K562 (cell line): ENCODE measurements at regions not wholly inside any gene's neighbourhood (a gene's known extent, or its start where the extent isn't known, plus 50 kb on each side); places are given as distances from the start of the nearest gene placed in this dataset.

ENCODE experiments used
- ATAC-seq: fragments of 200-7000 bp; cut with Tn5 transposase; 3 replicates; pipeline ENCODE4 v1.9.1; 2020; ENCODE audit warnings: moderate library complexity
- BruUV-seq: library from RNA; stranded (reverse); fragments of 400-500 nt; replicated peaks from 2 replicates; lab custom pipeline; 2021; lab: Mats Ljungman, UMichigan
- CTCF ChIA-PET: fragments of 300-600 bp; formaldehyde crosslinking; extraction: SDS; loops from one replicate; lab custom pipeline; 2021; ENCODE audit warnings: low intra/inter-chr PET ratio; lab: Yijun Ruan, JAX
- POLR2A ChIA-PET: fragments of 300-600, 350-650 bp; sonication (Branson Sonifier 250); formaldehyde crosslinking; extraction: SDS; loops from one replicate; lab custom pipeline; 2021; ENCODE audit warnings: antibody characterized with exemption, inconsistent platforms; lab: Yijun Ruan, JAX
- DNase-seq, 4 experiments: peaks; one replicate each; pipeline versions ENCODE4 v3.0.0 to v3.0.0-alpha.2; 2011 to 2018; ENCODE audit warnings: low spot score in 3 of 4, mixed read lengths in 3 of 4; ENCODE audit errors: extremely low read depth in 1 of 4
- FAIRE-seq: peaks from 2 replicates; lab custom pipeline; 2011; peaks lifted over from hg19 to GRCh38; lab: Jason Lieb, UNC
- H2AFZ ChIP-seq: 2 replicates; pipeline ENCODE4 v1.6.0; 2011; ENCODE audit warnings: low read depth, low read length, control low read depth, inconsistent platforms
- H3K27ac ChIP-seq: fragments of 200-600 bp; 3 replicates; pipeline ENCODE4 v1.8.0; 2011; ENCODE audit warnings: low read depth, mild to moderate bottlenecking, control low read depth, inconsistent platforms, low read length, moderate library complexity, mixed read lengths; ENCODE audit errors: extremely low read depth
- H3K27me3 ChIP-seq, 2 experiments: fragments of 300-600 bp in 1 of 2; 2 replicates in 1 of 2; 3 replicates in 1 of 2; pipeline versions ENCODE4 v1.6.0 to v1.8.0; 2011; ENCODE audit warnings: inconsistent platforms in 2 of 2, low read length in 2 of 2, mild to moderate bottlenecking in 1 of 2, mixed read lengths in 1 of 2, moderate library complexity in 1 of 2; ENCODE audit not compliant: control insufficient read depth in 2 of 2, insufficient read depth in 2 of 2
- H3K36me3 ChIP-seq: fragments of 300-600 bp; 3 replicates; pipeline ENCODE4 v1.8.0; 2011; ENCODE audit warnings: mild to moderate bottlenecking, low read length, inconsistent platforms; ENCODE audit not compliant: control insufficient read depth, insufficient read depth
- H3K4me1 ChIP-seq, 2 experiments: fragments of 200-600 bp in 1 of 2; replicated peaks in 1 of 2; 2 replicates in 1 of 2; 3 replicates in 1 of 2; pipeline versions ENCODE4 v1.5.1 to v1.8.0; 2011; ENCODE audit warnings: inconsistent platforms in 2 of 2, low read length in 2 of 2, mild to moderate bottlenecking in 1 of 2, mixed read lengths in 1 of 2, moderate library complexity in 1 of 2; ENCODE audit not compliant: control insufficient read depth in 2 of 2, insufficient read depth in 2 of 2
- H3K4me2 ChIP-seq: 2 replicates; pipeline ENCODE4 v1.6.1; 2011; ENCODE audit warnings: low read length, control low read depth, inconsistent platforms, mixed read lengths; ENCODE audit not compliant: insufficient read depth
- H3K4me3 ChIP-seq: fragments of 200-600 bp; sonication (generic), shearing (Covaris generic); 2 replicates; pipeline ENCODE4 v1.5.1; 2016; ENCODE audit warnings: control low read depth, inconsistent platforms
- H3K79me2 ChIP-seq: fragments of 200-600 bp; 3 replicates; pipeline ENCODE4 v1.8.0; 2011; ENCODE audit warnings: low read length, inconsistent platforms; ENCODE audit not compliant: control insufficient read depth, insufficient read depth
- H3K9ac ChIP-seq, 2 experiments: 2 replicates each; pipeline versions ENCODE4 v1.6.0 to v1.6.1; 2011; ENCODE audit warnings: low read depth in 2 of 2, low read length in 2 of 2, control low read depth in 1 of 2, inconsistent platforms in 1 of 2, mild to moderate bottlenecking in 1 of 2, mixed read lengths in 1 of 2; ENCODE audit not compliant: insufficient read depth in 1 of 2
- H3K9me1 ChIP-seq: one replicate; pipeline ENCODE4 v1.6.0; 2011; ENCODE audit warnings: inconsistent platforms, mild to moderate bottlenecking, low read length, moderate library complexity; ENCODE audit not compliant: control insufficient read depth, insufficient read depth
- H3K9me3 ChIP-seq: replicated peaks from 2 replicates; pipeline ENCODE4 v1.5.1; 2011; ENCODE audit warnings: low read depth, low read length, inconsistent platforms; ENCODE audit not compliant: control insufficient read depth, insufficient read depth
- H4K20me1 ChIP-seq: replicated peaks from 2 replicates; pipeline ENCODE4 v1.6.1; 2011; ENCODE audit warnings: low read length, inconsistent platforms, mixed read lengths; ENCODE audit not compliant: control insufficient read depth, insufficient read depth
- CEBPB ChIP-seq: fragments of 450-650 bp; IDR thresholded peaks from 2 replicates; pipeline ENCODE4 v1.6.1; 2016; ENCODE audit warnings: missing genetic modification characterization, missing compliant biosample characterization
- CEBPG ChIP-seq, 3 experiments: fragments of 200-800 bp in 1 of 3; sonication (Bioruptor generic) in 1 of 3; sonication (generic) in 1 of 3; formaldehyde crosslinking in 1 of 3; IDR thresholded peaks in 2 of 3; conservative IDR thresholded peaks in 1 of 3; 2 replicates each; pipeline versions ENCODE4 v1.6.1 to v1.8.0; 2016 to 2022; ENCODE audit warnings: missing compliant biosample characterization in 2 of 3, missing genetic modification characterization in 2 of 3, mild to moderate bottlenecking in 1 of 3, missing genetic modification reagents in 1 of 3
- GTF2A2 ChIP-seq: IDR thresholded peaks from 2 replicates; pipeline ENCODE4 v1.6.1; 2016; ENCODE audit warnings: mild to moderate bottlenecking, missing genetic modification characterization, missing compliant biosample characterization
- NBN ChIP-seq: fragments of 450-650 bp; IDR thresholded peaks from 2 replicates; pipeline ENCODE4 v1.6.1; 2016; ENCODE audit warnings: low read depth, mild to moderate bottlenecking
- POLR2A ChIP-seq: fragments of 450-650 bp; conservative IDR thresholded peaks from 2 replicates; pipeline ENCODE4 v1.6.1; 2016
- RBM25 ChIP-seq: fragments of 200-400 bp; formaldehyde crosslinking; IDR thresholded peaks from 2 replicates; pipeline ENCODE4 v1.6.1; 2018; ENCODE audit warnings: low read length, low read depth, moderate library complexity; ENCODE audit not compliant: severe bottlenecking
- ZNF239 ChIP-seq: fragments of 250-450 bp; sonication (Bioruptor Pico); IDR thresholded peaks from 2 replicates; pipeline ENCODE4 v1.4.0; 2020; ENCODE audit warnings: mild to moderate bottlenecking
- WGBS: fragments of 100-300 bp; shearing (Covaris generic); methylation state at CpG from one replicate; pipeline ENCODE4 v1.1.6; 2016; ENCODE audit warnings: low coverage, mixed read lengths; ENCODE audit not compliant: insufficient coverage; ENCODE audit errors: missing lambda C conversion rate; 5-methylcytosine and 5-hydroxymethylcytosine counted together
- in situ Hi-C: fragments of 300-500 bp; cut with MboI; formaldehyde crosslinking; loops from 4 replicates; pipeline ENCODE4 v1.15.0; 2018; ENCODE audit warnings: inconsistent platforms, mixed read lengths
- intact Hi-C: fragments of 100-400 bp; cut with micrococcal nuclease; formaldehyde crosslinking; loops from 2 replicates; pipeline ENCODE4 v1.14.2; 2022
- TF ChIP-seq, protein P1 (sequence below): fragments of 250-450 bp; sonication (Bioruptor Pico); IDR thresholded peaks from 2 replicates; pipeline ENCODE4 v1.8.0; 2022; ENCODE audit warnings: moderate library complexity, mild to moderate bottlenecking, inconsistent platforms

DNA sequence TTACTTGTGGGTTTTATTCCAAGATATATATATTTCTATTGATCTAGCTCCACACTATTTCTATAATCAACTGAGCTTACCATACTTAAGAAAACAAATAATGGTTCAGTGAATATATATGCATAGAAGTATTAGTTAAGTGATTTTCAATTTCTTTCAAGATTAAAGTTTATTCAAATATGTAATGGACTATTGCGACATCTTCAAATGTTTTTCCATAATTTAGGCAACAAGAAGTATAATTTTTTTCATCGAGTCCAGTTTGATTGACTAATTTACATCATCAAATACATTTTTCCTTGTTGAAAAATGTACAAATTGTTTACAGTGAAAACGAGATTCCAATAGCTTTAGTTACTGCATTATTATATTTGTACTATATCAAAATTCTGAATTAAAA is 528.6 kb downstream of the PTPRC start:
- intact Hi-C loops, result no loop called here
- no peak for ATAC-seq

DNA sequence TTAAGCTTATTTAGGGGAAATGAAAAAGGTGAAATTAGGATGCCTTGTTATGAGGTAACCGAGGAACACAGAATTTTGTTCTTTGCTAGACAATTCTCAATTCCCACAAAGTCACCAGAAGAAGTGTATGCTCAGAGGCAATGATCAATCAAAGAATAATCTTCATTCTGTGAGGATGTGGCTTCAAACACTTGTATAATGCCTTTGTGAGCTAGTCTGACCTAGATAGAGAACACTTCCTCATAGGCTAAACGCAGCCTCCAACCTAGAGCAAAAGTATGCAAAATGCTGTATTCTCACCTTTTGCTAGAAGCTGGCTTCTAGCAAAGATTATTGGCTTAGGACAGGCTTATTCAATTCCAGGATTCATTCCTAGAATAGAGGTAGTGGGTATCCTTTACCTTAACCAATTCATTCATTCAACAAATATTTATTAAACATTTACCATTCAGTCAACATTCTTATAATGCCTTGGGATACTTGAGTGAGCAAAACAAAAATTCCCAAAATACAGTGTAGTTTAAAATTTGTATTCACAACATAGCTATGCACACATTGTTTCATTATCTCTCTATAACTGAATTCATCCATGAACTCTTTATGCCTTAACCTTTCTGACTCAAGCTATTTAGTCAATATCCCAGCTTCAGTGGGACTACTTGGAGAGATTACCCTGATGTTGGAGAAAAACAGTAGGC is 530.2 kb downstream of the PTPRC start:
- CTCF ChIA-PET, result no interaction called here
- in situ Hi-C loops, result no loop called here
- H3K27ac ChIP-seq, result no peak overlapping the region
- no peaks in the 10 kb centered on the region for H3K79me2 ChIP-seq
- H3K9ac ChIP-seq, result no peak overlapping the region
- H3K4me2 ChIP-seq, result no peak overlapping the region
- TF ChIP-seq NBN (no peak), GTF2A2 (tag) (no peak)
- TF ChIP-seq, protein P1, sequence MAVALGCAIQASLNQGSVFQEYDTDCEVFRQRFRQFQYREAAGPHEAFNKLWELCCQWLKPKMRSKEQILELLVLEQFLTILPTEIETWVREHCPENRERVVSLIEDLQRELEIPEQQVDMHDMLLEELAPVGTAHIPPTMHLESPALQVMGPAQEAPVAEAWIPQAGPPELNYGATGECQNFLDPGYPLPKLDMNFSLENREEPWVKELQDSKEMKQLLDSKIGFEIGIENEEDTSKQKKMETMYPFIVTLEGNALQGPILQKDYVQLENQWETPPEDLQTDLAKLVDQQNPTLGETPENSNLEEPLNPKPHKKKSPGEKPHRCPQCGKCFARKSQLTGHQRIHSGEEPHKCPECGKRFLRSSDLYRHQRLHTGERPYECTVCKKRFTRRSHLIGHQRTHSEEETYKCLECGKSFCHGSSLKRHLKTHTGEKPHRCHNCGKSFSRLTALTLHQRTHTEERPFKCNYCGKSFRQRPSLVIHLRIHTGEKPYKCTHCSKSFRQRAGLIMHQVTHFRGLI, result no peak
- TF ChIP-seq, all 486 proteins: peak for 0
- H3K9me3 ChIP-seq, result 0 out of 2 replicates have a peak, but pooled peaks cover 1% of the 10 kb centered on the region
- no peaks in the 10 kb centered on the region for H4K20me1 ChIP-seq
- no TSS peak for BruUV-seq
- POLR2A ChIA-PET, result interaction anchor here (0.7 kb wide), 1 partner anchor 29 kb away, joined by 3 read pairs; no protein-coding TSS in a partner anchor
- H3K27me3 ChIP-seq, result no peaks in the 10 kb centered on the region
- DNase-seq (no peak), ATAC-seq (no peak), FAIRE-seq (no peak)
- intact Hi-C loops, result no loop called here
- WGBS, result 0% methylated on average over 2 of the region's 2 CpGs
- H2AFZ ChIP-seq, result no peak overlapping the region
- no peaks in the 10 kb centered on the region for H3K36me3 ChIP-seq
- H3K4me1 ChIP-seq, result no peaks in the 10 kb centered on the region
- H3K9me1 ChIP-seq, result no peaks in the 10 kb centered on the region
- no peak overlapping the region for H3K4me3 ChIP-seq

More for the DNA sequence above, 528.6 kb downstream of the PTPRC start:
- H3K9me3 ChIP-seq, result peaks cover 1% of the 10 kb centered on the region; the same call in 1 of the 2 replicates
- no peak overlapping the region for H3K27ac ChIP-seq
- H3K4me1 ChIP-seq, result no peaks in the 10 kb centered on the region
- BruUV-seq, result no TSS peak
- no peaks in the 10 kb centered on the region for H3K79me2 ChIP-seq
- in situ Hi-C loops, result no loop called here
- DNase-seq (no peak), FAIRE-seq (no peak)
- H3K27me3 ChIP-seq, result no peaks in the 10 kb centered on the region
- no peak overlapping the region for H3K9ac ChIP-seq
- POLR2A ChIA-PET, result no interaction called here
- no peak overlapping the region for H3K4me3 ChIP-seq
- WGBS, result 0% methylated on average over 3 of the region's 3 CpGs
- no peak overlapping the region for H2AFZ ChIP-seq
- H3K9me1 ChIP-seq, result no peaks in the 10 kb centered on the region
- no peaks in the 10 kb centered on the region for H4K20me1 ChIP-seq
- no peak for TF ChIP-seq CEBPG (CRISPR knock-in tag; IDR thresholded peaks at IDR 0.05)
- peak in 1 of 2 experiments; percentile 85; a peak in 2 of 4 replicates for TF ChIP-seq CEBPG (tag; conservative IDR thresholded peaks at IDR 0.05 in 1 of 2, IDR thresholded peaks at IDR 0.05 in 1 of 2)
- TF ChIP-seq RBM25, result no peak
- TF ChIP-seq POLR2A, result no peak
- no peak for TF ChIP-seq ZNF239
- TF ChIP-seq CEBPB, result peak; percentile 49
- TF ChIP-seq, all 486 proteins: peak for 2
- no peak overlapping the region for H3K4me2 ChIP-seq
- CTCF ChIA-PET, result no interaction called here
- H3K36me3 ChIP-seq, result no peaks in the 10 kb centered on the region
